ENCODE measurements at regions not wholly inside any gene's neighbourhood (a gene's known extent, or its start where the extent isn't known, plus 50 kb on each side); places are given as distances from the start of the nearest gene placed in this dataset.

DNA sequence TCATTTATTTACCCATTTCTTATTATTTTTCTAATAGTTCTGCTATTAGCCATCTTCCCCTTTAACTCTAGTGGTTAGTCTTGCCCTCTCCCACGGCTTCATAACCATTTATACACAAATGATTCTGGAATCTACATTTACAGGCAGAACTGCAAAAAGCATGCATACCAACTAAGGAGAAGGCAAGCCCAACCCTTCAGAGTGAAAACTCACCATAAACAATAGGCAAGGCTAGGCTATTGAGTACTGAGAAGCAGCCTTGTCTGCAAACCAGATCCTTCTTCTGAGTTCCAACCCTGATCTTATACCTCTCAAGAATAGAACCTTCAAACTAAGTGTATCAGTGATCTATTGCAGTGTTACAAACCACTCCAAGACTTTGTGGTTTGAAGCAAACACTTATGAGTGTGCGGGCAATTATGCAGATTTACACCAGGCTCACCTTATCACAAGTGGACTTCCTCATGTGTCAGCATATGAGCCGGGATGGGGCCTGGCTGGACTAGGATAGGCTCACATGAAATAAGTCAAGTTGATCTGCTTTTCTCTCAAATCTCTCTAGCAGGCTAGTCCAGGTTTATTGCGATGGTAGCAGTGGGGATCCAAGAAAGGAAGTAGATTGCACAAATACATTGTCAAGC, 896.9 kb upstream of the PHF14 start:
- Histone ChIP-seq H4K5ac (ENCODE audit: low read depth, low read length) (no peak overlapping the region), H3K4me3 (ENCODE audit: insufficient read depth, low read depth, low read length) (no peak overlapping the region), H3K14ac (replicated peaks; ENCODE audit: low read depth, low read length) (no peak overlapping the region), H3K4ac (ENCODE audit: low read depth, low read length) (no peak overlapping the region), H2BK5ac (ENCODE audit: low read depth, low read length, poor library complexity, severe bottlenecking) (no peak overlapping the region), H3K56ac (ENCODE audit: extremely low read depth, insufficient read depth, low read length) (no peak overlapping the region), H3K27ac (ENCODE audit: insufficient read depth, low read length) (no peak overlapping the region), H2AFZ (replicated peaks; ENCODE audit: low read length, poor library complexity) (no peak overlapping the region), H4K20me1 (ENCODE audit: insufficient read depth, low read length) (no peaks in the 10 kb centered on the region), H3K79me1 (ENCODE audit: low read depth in 1 of 2, low read length in 2 of 2) (no peaks in the 10 kb centered on the region), H3K9me3 (ENCODE audit: control insufficient read depth, insufficient read depth, low read length) (peaks cover 10% of the 10 kb centered on the region), H2BK15ac (ENCODE audit: low read depth, low read length) (no peak overlapping the region), H2BK20ac (ENCODE audit: low read depth, low read length) (no peak overlapping the region), H3K4me1 (ENCODE audit: control insufficient read depth, insufficient read depth, low read length) (no peaks in the 10 kb centered on the region), H3K9ac (ENCODE audit: low read depth, low read length) (no peak overlapping the region), H3K23ac (ENCODE audit: low read depth, low read length) (no peak overlapping the region), H3K9me1 (ENCODE audit: insufficient read depth, low read length) (no peaks in the 10 kb centered on the region), H3K18ac (ENCODE audit: low read depth, low read length) (no peak overlapping the region), H3K36me3 (ENCODE audit: control insufficient read depth, insufficient read depth, low read length) (no peaks in the 10 kb centered on the region), H2BK120ac (ENCODE audit: low read depth, low read length) (no peak overlapping the region), H2AK9ac (replicated peaks; ENCODE audit: low read depth, low read length, poor library complexity) (no peak overlapping the region), H3K4me2 (ENCODE audit: low read depth, low read length) (no peak overlapping the region), H4K91ac (ENCODE audit: insufficient read depth, low read depth, low read length) (no peak overlapping the region), H2AK5ac (ENCODE audit: low read depth, low read length) (no peak overlapping the region), H3K27me3 (ENCODE audit: control insufficient read depth, insufficient read depth, low read length) (no peaks in the 10 kb centered on the region), H4K8ac (ENCODE audit: low read depth in 2 of 2, low read length in 2 of 2) (no peak overlapping the region)
- ChIA-PET CTCF (no interaction called here), POLR2A (ENCODE audit: unreplicated experiment) (no interaction called here)
- intact Hi-C loops (cut with micrococcal nuclease): no loop called here
- no peak for DNase-seq
- no TSS peak for BruUV-seq (replicated peaks)
- ATAC-seq (ENCODE audit: low read depth): no peak
- TF ChIP-seq RFX5 (IDR thresholded peaks at IDR 0.05; ENCODE audit: low read depth, low read length): no peak
- dilution Hi-C loops (cut with HindIII; ENCODE audit: low sequenced_read_pairs, unreplicated experiment): no loop called here
- WGBS, 2 experiments (ENCODE audit: extremely low coverage in 2 of 2, insufficient read length in 1 of 2): no CpG with 5 or more reads among the region's 4 CpGs
- in situ Hi-C loops (cut with MboI; ENCODE audit: low sequenced_read_pairs): no loop called here

All from IMR-90 (cell line).